B cell (primary cell): ENCODE measurements at regions not wholly inside any gene's neighbourhood (a gene's known extent, or its start where the extent isn't known, plus 50 kb on each side); places are given as distances from the start of the nearest gene placed in this dataset.

Experiments
- ATAC-seq: fragments of 200-7000 bp; cut with Tn5 transposase; one replicate; pipeline ENCODE4 v1.10.0; 2021; ENCODE audit warnings: low read depth, mild to moderate bottlenecking, moderate number of reproducible peaks, moderate library complexity
- CTCF ChIA-PET: fragments of 350-600 bp; sonication (Branson Sonifier 250); formaldehyde crosslinking; loops from one replicate; lab custom pipeline; 2021; ENCODE audit warnings: antibody characterized with exemption, inconsistent platforms; lab: Charles Lee
- POLR2A ChIA-PET: fragments of 350-600 bp; sonication (Branson Sonifier 250); formaldehyde crosslinking; loops from one replicate; lab custom pipeline; 2021; ENCODE audit warnings: antibody characterized with exemption; lab: Charles Lee
- DNase-seq: peaks from one replicate; pipeline ENCODE4 v3.0.0; 2013
- H2AFZ ChIP-seq: 2 replicates; pipeline ENCODE4 v1.6.1; 2012; ENCODE audit warnings: mild to moderate bottlenecking, low read depth, low read length; ENCODE audit not compliant: insufficient read depth, poor library complexity, severe bottlenecking
- H3K27ac ChIP-seq, 2 donors: 1 replicate in 1 of 2; 2 replicates in 1 of 2; pipeline ENCODE4 v1.5.1; 2012 to 2013; ENCODE audit warnings: low read length in 2 of 2, mild to moderate bottlenecking in 2 of 2, moderate library complexity in 1 of 2
- H3K27me3 ChIP-seq, 4 experiments: fragments of 200-600 bp in 1 of 4; sonication (generic) in 1 of 4; replicated peaks in 1 of 4; 1 replicate in 2 of 4; 2 replicates in 2 of 4; pipeline versions ENCODE4 v1.6.1 to v1.7.0; 2013 to 2016; ENCODE audit warnings: low read length in 3 of 4, mild to moderate bottlenecking in 2 of 4, mixed read lengths in 1 of 4, moderate library complexity in 1 of 4; ENCODE audit not compliant: insufficient read depth in 4 of 4, control insufficient read depth in 3 of 4; ENCODE audit errors: control extremely low read depth in 1 of 4
- H3K36me3 ChIP-seq, 2 experiments: replicated peaks in 1 of 2; 1 replicate in 1 of 2; 2 replicates in 1 of 2; pipeline versions ENCODE4 v1.6.1 to v1.7.1; 2013; ENCODE audit warnings: low read length in 1 of 2; ENCODE audit not compliant: insufficient read depth in 2 of 2, control insufficient read depth in 1 of 2; ENCODE audit errors: control extremely low read depth in 1 of 2, extremely low read depth in 1 of 2
- H3K4me1 ChIP-seq, 2 donors: fragments of 200-600 bp in 1 of 2; sonication (generic) in 1 of 2; 1 replicate in 1 of 2; 2 replicates in 1 of 2; pipeline versions ENCODE4 v1.5.1 to v1.6.1; 2013 to 2017; ENCODE audit warnings: low read length in 2 of 2; ENCODE audit not compliant: control insufficient read depth in 2 of 2, insufficient read depth in 2 of 2
- H3K4me2 ChIP-seq: replicated peaks from 2 replicates; pipeline ENCODE3; 2012; ENCODE audit warnings: mild to moderate bottlenecking, low read depth, low read length; ENCODE audit not compliant: poor library complexity, severe bottlenecking
- H3K4me3 ChIP-seq, 5 experiments: fragments of 200-600 bp in 1 of 5; sonication (generic) in 1 of 5; 1 replicate in 3 of 5; 2 replicates in 2 of 5; pipeline versions ENCODE4 v1.5.1 to v1.7.0; 2011 to 2016; ENCODE audit warnings: low read length in 4 of 5, mild to moderate bottlenecking in 4 of 5, low read depth in 2 of 5, control low read depth in 1 of 5, moderate library complexity in 1 of 5; ENCODE audit not compliant: insufficient read depth in 1 of 5; ENCODE audit errors: control extremely low read depth in 1 of 5, extremely low read depth in 1 of 5
- H3K79me2 ChIP-seq: fragments of 200-600 bp; sonication (generic); one replicate; pipeline ENCODE4 v1.6.0; 2016; ENCODE audit warnings: low read length; ENCODE audit not compliant: control insufficient read depth, insufficient read depth
- H3K9ac ChIP-seq: fragments of 200-600 bp; sonication (generic); 2 replicates; pipeline ENCODE4 v1.6.1; 2017; ENCODE audit warnings: mild to moderate bottlenecking, low read length, moderate library complexity
- H3K9me3 ChIP-seq, 3 donors: one replicate each; pipeline versions ENCODE4 v1.6.1 to v1.7.1; 2013; ENCODE audit warnings: low read length in 2 of 3; ENCODE audit not compliant: control insufficient read depth in 2 of 3, insufficient read depth in 1 of 3; ENCODE audit errors: control extremely low read depth in 1 of 3
- H4K20me1 ChIP-seq: 2 replicates; pipeline ENCODE4 v1.6.0; 2012; ENCODE audit warnings: mild to moderate bottlenecking, low read length; ENCODE audit not compliant: insufficient read depth, control insufficient read depth, poor library complexity, severe bottlenecking
- H3K27ac Mint-ChIP-seq: one replicate; pipeline ENCODE4 v1.8.0; 2021; ENCODE audit warnings: mixed read lengths
- H3K27me3 Mint-ChIP-seq: one replicate; pipeline ENCODE4 v1.8.0; 2021; ENCODE audit warnings: mixed read lengths
- H3K4me1 Mint-ChIP-seq: one replicate; pipeline ENCODE4 v1.8.0; 2021; ENCODE audit warnings: mixed read lengths
- H3K4me3 Mint-ChIP-seq: one replicate; pipeline ENCODE4 v1.8.0; 2021; ENCODE audit warnings: mixed read lengths
- H3K9me3 Mint-ChIP-seq: one replicate; pipeline ENCODE4 v1.8.0; 2022; ENCODE audit warnings: mixed read lengths; ENCODE audit not compliant: insufficient read depth
- EZH2 ChIP-seq: IDR thresholded peaks from 2 replicates; pipeline ENCODE4 v1.6.1; 2012; ENCODE audit warnings: borderline replicate concordance, low read depth, mild to moderate bottlenecking, moderate library complexity, low read length; ENCODE audit not compliant: insufficient read depth, poor library complexity, severe bottlenecking
- WGBS: methylation state at CpG from one replicate; pipeline ENCODE4 v1.1.5; 2013; ENCODE audit warnings: missing lambda C conversion rate; ENCODE audit not compliant: insufficient coverage; 5-methylcytosine and 5-hydroxymethylcytosine counted together
- intact Hi-C: fragments of 100-400 bp; cut with micrococcal nuclease; formaldehyde crosslinking; loops from one replicate; pipeline ENCODE4 v1.10.0; 2022
- TF ChIP-seq, protein P1 (sequence below): fragments of 200-600 bp; IDR thresholded peaks from one replicate; pipeline ENCODE4 v1.8.0; 2022; ENCODE audit warnings: antibody characterized with exemption, mild to moderate bottlenecking

DNA sequence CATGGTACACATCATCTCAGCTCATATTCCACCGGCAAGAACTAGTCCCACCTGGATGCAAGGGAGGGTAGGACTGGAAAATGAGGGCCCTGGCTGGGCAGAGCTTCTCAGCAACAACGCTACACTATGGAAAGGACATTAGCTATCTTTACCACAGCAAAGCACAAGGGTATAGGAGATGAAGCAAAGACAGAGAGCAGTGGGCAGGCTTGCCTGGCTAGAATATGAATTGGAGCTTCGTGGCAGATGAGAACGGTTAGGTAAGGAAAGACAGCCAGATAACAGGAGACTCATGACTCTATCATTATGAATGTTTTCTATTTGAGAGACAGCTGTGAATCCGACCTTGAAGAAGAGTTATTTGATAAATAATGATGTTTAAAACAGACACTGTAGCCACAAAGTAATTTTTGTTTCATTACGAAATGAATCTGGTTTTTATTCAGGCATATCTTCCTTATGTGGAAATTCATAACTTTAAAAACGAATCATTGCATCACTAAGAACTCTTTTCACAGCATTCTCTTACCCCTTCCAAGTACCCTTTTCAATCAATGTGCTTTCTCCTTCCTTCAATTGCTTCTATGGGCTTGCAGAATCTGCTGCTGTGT lies 59.1 kb upstream of the PCED1B start:
- Mint-ChIP-seq H3K27me3 (peaks cover 9% of the 10 kb centered on the region), H3K4me3 (no peak overlapping the region), H3K9me3 (no peaks in the 10 kb centered on the region), H3K4me1 (no peaks in the 10 kb centered on the region), H3K27ac (no peak overlapping the region)
- Histone ChIP-seq H3K9ac (no peak overlapping the region), H3K4me2 (no peak overlapping the region), H3K27ac (no peak overlapping the region), H3K4me3 (no peak overlapping the region), H3K9me3 (no peaks in the 10 kb centered on the region), H3K27me3 (no peaks in the 10 kb centered on the region), H3K36me3 (no peaks in the 10 kb centered on the region), H3K79me2 (no peaks in the 10 kb centered on the region), H2AFZ (no peak overlapping the region), H3K4me1 (no peaks in the 10 kb centered on the region), H4K20me1 (no peaks in the 10 kb centered on the region)
- ChIA-PET POLR2A (no interaction called here), CTCF (interaction anchor here (0.5 to 4.9 kb wide), 19 partner anchors 8 to 1743 kb away, joined by 3 to 46 read pairs (median 5); partner anchors contain the start of gene SCAF11)
- WGBS, result 85% methylated on average over 2 of the region's 7 CpGs
- no peak for ATAC-seq
- intact Hi-C loops, result loop anchor here (10.0 kb wide), 1 partner anchor 356 kb away; no protein-coding TSS in a partner anchor
- TF ChIP-seq, protein P1, sequence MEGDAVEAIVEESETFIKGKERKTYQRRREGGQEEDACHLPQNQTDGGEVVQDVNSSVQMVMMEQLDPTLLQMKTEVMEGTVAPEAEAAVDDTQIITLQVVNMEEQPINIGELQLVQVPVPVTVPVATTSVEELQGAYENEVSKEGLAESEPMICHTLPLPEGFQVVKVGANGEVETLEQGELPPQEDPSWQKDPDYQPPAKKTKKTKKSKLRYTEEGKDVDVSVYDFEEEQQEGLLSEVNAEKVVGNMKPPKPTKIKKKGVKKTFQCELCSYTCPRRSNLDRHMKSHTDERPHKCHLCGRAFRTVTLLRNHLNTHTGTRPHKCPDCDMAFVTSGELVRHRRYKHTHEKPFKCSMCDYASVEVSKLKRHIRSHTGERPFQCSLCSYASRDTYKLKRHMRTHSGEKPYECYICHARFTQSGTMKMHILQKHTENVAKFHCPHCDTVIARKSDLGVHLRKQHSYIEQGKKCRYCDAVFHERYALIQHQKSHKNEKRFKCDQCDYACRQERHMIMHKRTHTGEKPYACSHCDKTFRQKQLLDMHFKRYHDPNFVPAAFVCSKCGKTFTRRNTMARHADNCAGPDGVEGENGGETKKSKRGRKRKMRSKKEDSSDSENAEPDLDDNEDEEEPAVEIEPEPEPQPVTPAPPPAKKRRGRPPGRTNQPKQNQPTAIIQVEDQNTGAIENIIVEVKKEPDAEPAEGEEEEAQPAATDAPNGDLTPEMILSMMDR, result no peak
- no peak for TF ChIP-seq EZH2
- DNase-seq, result no peak

GRCh38 chr12:47021298-47021697 lies 58.1 kb upstream of the PCED1B start:
- H4K20me1 ChIP-seq, result no peaks in the 10 kb centered on the region
- H3K79me2 ChIP-seq, result no peaks in the 10 kb centered on the region
- DNase-seq (peak; percentile 70), ATAC-seq (peak; percentile 28)
- Mint-ChIP-seq H3K4me3 (no peak overlapping the region), H3K9me3 (no peaks in the 10 kb centered on the region), H3K27ac (no peak overlapping the region), H3K4me1 (no peaks in the 10 kb centered on the region), H3K27me3 (peaks cover 9% of the 10 kb centered on the region)
- H3K27ac ChIP-seq, result no peak overlapping the region
- peaks cover 0 to 3% (median under 1%) of the 10 kb centered on the region in 4 experiments for H3K27me3 ChIP-seq
- no peaks in the 10 kb centered on the region for H3K4me1 ChIP-seq
- H2AFZ ChIP-seq, result no peak overlapping the region
- no peaks in the 10 kb centered on the region for H3K36me3 ChIP-seq
- WGBS, result no CpG with 5 or more reads among the region's 2 CpGs
- H3K4me2 ChIP-seq, result no peak overlapping the region
- POLR2A ChIA-PET, result no interaction called here
- no peak for TF ChIP-seq EZH2
- TF ChIP-seq, protein P1, result peak; percentile 88
- intact Hi-C loops, result loop anchor here (1.0 to 10.0 kb wide), 4 partner anchors 356 to 949 kb away; no protein-coding TSS in a partner anchor
- no peak overlapping the region for H3K4me3 ChIP-seq
- no peaks in the 10 kb centered on the region for H3K9me3 ChIP-seq
- no peak overlapping the region for H3K9ac ChIP-seq
- CTCF ChIA-PET, result interaction anchor here (0.6 to 4.9 kb wide), 38 partner anchors 10 to 1477 kb away, joined by 3 to 46 read pairs (median 3); partner anchors contain the start of genes SCAF11 and SLC38A1
